OCI-LY3 (cell line): ENCODE measurements at regions not wholly inside any gene's neighbourhood (a gene's known extent, or its start where the extent isn't known, plus 50 kb on each side); places are given as distances from the start of the nearest gene placed in this dataset.

Experiments
- H2AFZ ChIP-seq: fragments of 200-600, 300-600 bp; shearing (Covaris generic); 2 replicates; pipeline ENCODE4 v1.6.0; 2014; ENCODE audit warnings: antibody characterized with exemption, low read depth, low read length
- H3K27ac ChIP-seq: fragments of 200-600, 300-600 bp; sonication (generic); 2 replicates; pipeline ENCODE4 v1.5.1; 2014; ENCODE audit warnings: mild to moderate bottlenecking, low read length, moderate library complexity, mixed read lengths
- H3K27me3 ChIP-seq: fragments of 200-600, 300-600 bp; sonication (generic); 2 replicates; pipeline ENCODE4 v1.6.1; 2014; ENCODE audit warnings: low read depth, low read length, mixed read lengths
- H3K36me3 ChIP-seq: fragments of 200-600, 300-600 bp; sonication (generic); replicated peaks from 2 replicates; pipeline ENCODE3; 2014; ENCODE audit warnings: low read depth, low read length, mixed read lengths
- H3K4me1 ChIP-seq: fragments of 300-600, 200-600 bp; sonication (generic); 2 replicates; pipeline ENCODE4 v1.6.1; 2014; ENCODE audit warnings: low read length, mixed read lengths
- H3K4me2 ChIP-seq: fragments of 200-600, 300-600 bp; sonication (generic); 2 replicates; pipeline ENCODE4 v1.6.1; 2014; ENCODE audit warnings: low read length, mixed read lengths
- H3K4me3 ChIP-seq: fragments of 300-600, 200-600 bp; sonication (generic); 2 replicates; pipeline ENCODE4 v1.5.1; 2014; ENCODE audit warnings: antibody characterized with exemption, mild to moderate bottlenecking, low read length, moderate library complexity
- H3K79me2 ChIP-seq: fragments of 300-600, 200-600 bp; shearing (Covaris generic); 2 replicates; pipeline ENCODE4 v1.6.1; 2014; ENCODE audit warnings: mild to moderate bottlenecking, low read length, mixed read lengths
- H3K9ac ChIP-seq: fragments of 300-600, 200-600 bp; shearing (Covaris generic); 2 replicates; pipeline ENCODE4 v1.6.0; 2014; ENCODE audit warnings: mild to moderate bottlenecking, low read length, moderate library complexity
- H3K9me3 ChIP-seq: fragments of 200-600, 300-600 bp; shearing (Covaris generic); 2 replicates; pipeline ENCODE4 v1.6.1; 2014; ENCODE audit warnings: low read length, mixed read lengths; ENCODE audit not compliant: insufficient read depth
- H4K20me1 ChIP-seq: fragments of 200-600, 300-600 bp; sonication (generic); 2 replicates; pipeline ENCODE4 v1.6.1; 2016; ENCODE audit warnings: low read length, mixed read lengths; ENCODE audit not compliant: insufficient read depth
- CTCF ChIP-seq: fragments of 200-600, 300-600 bp; sonication (generic); IDR thresholded peaks from 2 replicates; pipeline ENCODE4 v1.5.1; 2014; ENCODE audit warnings: antibody characterized with exemption, low read length, low read depth
- EZH2phosphoT487 ChIP-seq: fragments of 200-600 bp; shearing (Covaris generic); IDR thresholded peaks from 2 replicates; pipeline ENCODE4 v1.6.1; 2018; ENCODE audit warnings: antibody characterized with exemption, mixed run types, low read depth

GRCh38 chr15:45919806-45920205 is 285.0 kb downstream of the SQOR start:
- H3K79me2 ChIP-seq = no peaks in the 10 kb centered on the region
- H3K36me3 ChIP-seq = no peaks in the 10 kb centered on the region
- H3K27me3 ChIP-seq = no peaks in the 10 kb centered on the region
- no peak overlapping the region for H3K4me3 ChIP-seq
- H3K4me2 ChIP-seq = no peak overlapping the region
- H3K9me3 ChIP-seq = no peaks in the 10 kb centered on the region
- H4K20me1 ChIP-seq = no peaks in the 10 kb centered on the region
- H3K27ac ChIP-seq = no peak overlapping the region
- H2AFZ ChIP-seq = no peak overlapping the region
- no peaks in the 10 kb centered on the region for H3K4me1 ChIP-seq
- TF ChIP-seq CTCF = no peak
- H3K9ac ChIP-seq = no peak overlapping the region

GRCh38 chr15:45921376-45921775 is 286.5 kb downstream of the SQOR start:
- Histone ChIP-seq H3K4me2 (no peak overlapping the region), H3K9ac (no peak overlapping the region)
- TF ChIP-seq CTCF = no peak
- TF ChIP-seq EZH2phosphoT487 = no peak

GRCh38 chr15:45921978-45922377 is 287.1 kb downstream of the SQOR start:
- Histone ChIP-seq H3K9ac (no peak overlapping the region), H4K20me1 (no peaks in the 10 kb centered on the region), H3K27me3 (no peaks in the 10 kb centered on the region), H3K9me3 (no peaks in the 10 kb centered on the region), H3K4me1 (no peaks in the 10 kb centered on the region), H2AFZ (no peak overlapping the region), H3K27ac (no peak overlapping the region), H3K79me2 (no peaks in the 10 kb centered on the region), H3K36me3 (no peaks in the 10 kb centered on the region), H3K4me3 (no peak overlapping the region), H3K4me2 (no peak overlapping the region)
- TF ChIP-seq CTCF = no peak
- TF ChIP-seq EZH2phosphoT487 = no peak

More at GRCh38 chr15:45921376-45921775, 286.5 kb downstream of the SQOR start:
- H3K27me3 ChIP-seq = no peaks in the 10 kb centered on the region
- no peaks in the 10 kb centered on the region for H4K20me1 ChIP-seq
- no peak overlapping the region for H3K27ac ChIP-seq
- H3K4me3 ChIP-seq = no peak overlapping the region
- H3K9me3 ChIP-seq = no peaks in the 10 kb centered on the region
- H3K36me3 ChIP-seq = no peaks in the 10 kb centered on the region
- H3K4me1 ChIP-seq = no peaks in the 10 kb centered on the region
- H3K79me2 ChIP-seq = no peaks in the 10 kb centered on the region
- H2AFZ ChIP-seq = no peak overlapping the region

GRCh38 chr15:45941367-45941766 is 306.5 kb downstream of the SQOR start:
- Histone ChIP-seq H3K36me3 (no peaks in the 10 kb centered on the region), H3K4me3 (no peak overlapping the region), H3K9ac (no peak overlapping the region), H2AFZ (no peak overlapping the region), H3K27me3 (no peaks in the 10 kb centered on the region), H3K9me3 (no peaks in the 10 kb centered on the region), H3K4me1 (no peaks in the 10 kb centered on the region), H3K4me2 (no peak overlapping the region), H4K20me1 (no peaks in the 10 kb centered on the region), H3K27ac (no peak overlapping the region), H3K79me2 (no peaks in the 10 kb centered on the region)
- no peak for TF ChIP-seq CTCF
- TF ChIP-seq EZH2phosphoT487 = no peak
